GM12878 (cell line): ENCODE measurements at regions not wholly inside any gene's neighbourhood (a gene's known extent, or its start where the extent isn't known, plus 50 kb on each side); places are given as distances from the start of the nearest gene placed in this dataset.

Source experiments
- CHD1 ChIP-seq: IDR thresholded peaks from 2 replicates; pipeline ENCODE4 v1.6.1; 2012; ENCODE audit warnings: low read depth, low read length, improper control_type of control experiment
- JUND ChIP-seq: IDR thresholded peaks from 2 replicates; pipeline ENCODE4 v1.6.1; 2012; ENCODE audit warnings: low read depth, mild to moderate bottlenecking, low read length, improper control_type of control experiment, moderate library complexity
- POLR2AphosphoS5 ChIP-seq: IDR thresholded peaks from 2 replicates; pipeline ENCODE4 v1.6.1; 2011; ENCODE audit warnings: mild to moderate bottlenecking, low read length, inconsistent platforms
- RAD21 ChIP-seq: IDR thresholded peaks from 2 replicates; pipeline ENCODE4 v1.6.1; 2011; ENCODE audit warnings: mild to moderate bottlenecking, low read depth, low read length, moderate library complexity; ENCODE audit not compliant: insufficient read depth
- TAF1 ChIP-seq: IDR thresholded peaks from 2 replicates; pipeline ENCODE4 v1.6.1; 2011; ENCODE audit warnings: mild to moderate bottlenecking, low read depth, low read length, borderline replicate concordance
- TF ChIP-seq, protein P1 (sequence below): fragments of 450-650 bp; formaldehyde crosslinking; IDR thresholded peaks from 2 replicates; pipeline ENCODE4 v1.4.0; 2020; ENCODE audit warnings: mild to moderate bottlenecking, moderate library complexity
- TF ChIP-seq, protein P2 (sequence below), 3 experiments: IDR thresholded peaks in 2 of 3; conservative IDR thresholded peaks in 1 of 3; 2 replicates each; pipeline ENCODE4 v1.5.1; 2011; ENCODE audit warnings: low read depth in 3 of 3, low read length in 3 of 3, mild to moderate bottlenecking in 3 of 3, control low read depth in 2 of 3, moderate library complexity in 2 of 3, inconsistent platforms in 1 of 3, mixed read lengths in 1 of 3; ENCODE audit not compliant: control insufficient read depth in 2 of 3, insufficient read depth in 1 of 3; ENCODE audit errors: extremely low read depth in 1 of 3
- TF ChIP-seq, protein P3 (sequence below): IDR thresholded peaks from 2 replicates; pipeline ENCODE4 v1.6.1; 2012; ENCODE audit warnings: low read depth, low read length, improper control_type of control experiment
- TF ChIP-seq, protein P4 (sequence below): IDR thresholded peaks from 2 replicates; pipeline ENCODE4 v1.6.1; 2012; ENCODE audit warnings: mild to moderate bottlenecking, low read depth, low read length

DNA sequence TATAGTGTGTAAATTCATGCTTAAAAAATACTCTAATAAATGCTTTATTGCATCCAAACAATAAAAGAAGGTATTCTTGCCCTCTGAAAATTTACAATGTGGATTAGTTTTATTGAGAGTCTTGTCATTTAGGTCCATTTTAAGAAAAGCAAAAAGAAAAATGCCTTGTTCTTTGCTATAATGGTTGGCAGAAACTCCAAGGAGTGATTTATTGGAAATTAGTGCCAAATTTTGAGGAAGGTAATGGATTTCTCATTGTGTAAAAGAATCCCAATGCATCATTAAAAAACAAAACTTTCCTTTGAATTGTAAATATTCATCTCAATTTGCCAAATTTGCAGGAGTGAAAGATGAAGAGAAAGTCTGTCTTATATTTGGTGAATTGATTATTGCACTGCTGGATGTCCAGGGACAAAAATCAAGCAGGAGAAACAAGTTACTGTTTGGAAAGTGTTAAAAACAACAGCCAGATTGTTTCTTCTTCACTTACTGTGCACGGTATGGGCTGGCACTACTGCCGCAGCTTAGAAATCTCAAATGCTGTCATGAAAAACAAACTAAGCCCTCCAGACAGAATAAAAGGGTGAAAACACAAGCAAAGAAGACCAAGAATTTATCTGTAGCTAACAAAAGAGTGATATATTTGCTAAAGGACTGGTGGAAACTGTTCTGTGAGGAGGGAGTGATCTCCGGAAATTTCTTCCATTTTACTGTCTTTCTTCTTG lies 511.7 kb downstream of the TMTC2 start:
- TF ChIP-seq, protein P1, sequence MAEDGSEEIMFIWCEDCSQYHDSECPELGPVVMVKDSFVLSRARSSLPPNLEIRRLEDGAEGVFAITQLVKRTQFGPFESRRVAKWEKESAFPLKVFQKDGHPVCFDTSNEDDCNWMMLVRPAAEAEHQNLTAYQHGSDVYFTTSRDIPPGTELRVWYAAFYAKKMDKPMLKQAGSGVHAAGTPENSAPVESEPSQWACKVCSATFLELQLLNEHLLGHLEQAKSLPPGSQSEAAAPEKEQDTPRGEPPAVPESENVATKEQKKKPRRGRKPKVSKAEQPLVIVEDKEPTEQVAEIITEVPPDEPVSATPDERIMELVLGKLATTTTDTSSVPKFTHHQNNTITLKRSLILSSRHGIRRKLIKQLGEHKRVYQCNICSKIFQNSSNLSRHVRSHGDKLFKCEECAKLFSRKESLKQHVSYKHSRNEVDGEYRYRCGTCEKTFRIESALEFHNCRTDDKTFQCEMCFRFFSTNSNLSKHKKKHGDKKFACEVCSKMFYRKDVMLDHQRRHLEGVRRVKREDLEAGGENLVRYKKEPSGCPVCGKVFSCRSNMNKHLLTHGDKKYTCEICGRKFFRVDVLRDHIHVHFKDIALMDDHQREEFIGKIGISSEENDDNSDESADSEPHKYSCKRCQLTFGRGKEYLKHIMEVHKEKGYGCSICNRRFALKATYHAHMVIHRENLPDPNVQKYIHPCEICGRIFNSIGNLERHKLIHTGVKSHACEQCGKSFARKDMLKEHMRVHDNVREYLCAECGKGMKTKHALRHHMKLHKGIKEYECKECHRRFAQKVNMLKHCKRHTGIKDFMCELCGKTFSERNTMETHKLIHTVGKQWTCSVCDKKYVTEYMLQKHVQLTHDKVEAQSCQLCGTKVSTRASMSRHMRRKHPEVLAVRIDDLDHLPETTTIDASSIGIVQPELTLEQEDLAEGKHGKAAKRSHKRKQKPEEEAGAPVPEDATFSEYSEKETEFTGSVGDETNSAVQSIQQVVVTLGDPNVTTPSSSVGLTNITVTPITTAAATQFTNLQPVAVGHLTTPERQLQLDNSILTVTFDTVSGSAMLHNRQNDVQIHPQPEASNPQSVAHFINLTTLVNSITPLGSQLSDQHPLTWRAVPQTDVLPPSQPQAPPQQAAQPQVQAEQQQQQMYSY (CRISPR knock-in tag): no peak
- TF ChIP-seq POLR2AphosphoS5 (no peak), TAF1 (no peak), CHD1 (no peak), JUND (no peak), RAD21 (no peak)
- TF ChIP-seq, protein P2, sequence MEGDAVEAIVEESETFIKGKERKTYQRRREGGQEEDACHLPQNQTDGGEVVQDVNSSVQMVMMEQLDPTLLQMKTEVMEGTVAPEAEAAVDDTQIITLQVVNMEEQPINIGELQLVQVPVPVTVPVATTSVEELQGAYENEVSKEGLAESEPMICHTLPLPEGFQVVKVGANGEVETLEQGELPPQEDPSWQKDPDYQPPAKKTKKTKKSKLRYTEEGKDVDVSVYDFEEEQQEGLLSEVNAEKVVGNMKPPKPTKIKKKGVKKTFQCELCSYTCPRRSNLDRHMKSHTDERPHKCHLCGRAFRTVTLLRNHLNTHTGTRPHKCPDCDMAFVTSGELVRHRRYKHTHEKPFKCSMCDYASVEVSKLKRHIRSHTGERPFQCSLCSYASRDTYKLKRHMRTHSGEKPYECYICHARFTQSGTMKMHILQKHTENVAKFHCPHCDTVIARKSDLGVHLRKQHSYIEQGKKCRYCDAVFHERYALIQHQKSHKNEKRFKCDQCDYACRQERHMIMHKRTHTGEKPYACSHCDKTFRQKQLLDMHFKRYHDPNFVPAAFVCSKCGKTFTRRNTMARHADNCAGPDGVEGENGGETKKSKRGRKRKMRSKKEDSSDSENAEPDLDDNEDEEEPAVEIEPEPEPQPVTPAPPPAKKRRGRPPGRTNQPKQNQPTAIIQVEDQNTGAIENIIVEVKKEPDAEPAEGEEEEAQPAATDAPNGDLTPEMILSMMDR (IDR thresholded peaks at IDR 0.05 in 2 of 3, conservative IDR thresholded peaks at IDR 0.05 in 1 of 3; ENCODE audit: control insufficient read depth in 2 of 3, extremely low read depth in 1 of 3, insufficient read depth in 1 of 3, low read depth in 3 of 3, low read length in 3 of 3): no peak
- TF ChIP-seq, protein P3, sequence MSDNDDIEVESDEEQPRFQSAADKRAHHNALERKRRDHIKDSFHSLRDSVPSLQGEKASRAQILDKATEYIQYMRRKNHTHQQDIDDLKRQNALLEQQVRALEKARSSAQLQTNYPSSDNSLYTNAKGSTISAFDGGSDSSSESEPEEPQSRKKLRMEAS: no peak
- TF ChIP-seq, protein P4, sequence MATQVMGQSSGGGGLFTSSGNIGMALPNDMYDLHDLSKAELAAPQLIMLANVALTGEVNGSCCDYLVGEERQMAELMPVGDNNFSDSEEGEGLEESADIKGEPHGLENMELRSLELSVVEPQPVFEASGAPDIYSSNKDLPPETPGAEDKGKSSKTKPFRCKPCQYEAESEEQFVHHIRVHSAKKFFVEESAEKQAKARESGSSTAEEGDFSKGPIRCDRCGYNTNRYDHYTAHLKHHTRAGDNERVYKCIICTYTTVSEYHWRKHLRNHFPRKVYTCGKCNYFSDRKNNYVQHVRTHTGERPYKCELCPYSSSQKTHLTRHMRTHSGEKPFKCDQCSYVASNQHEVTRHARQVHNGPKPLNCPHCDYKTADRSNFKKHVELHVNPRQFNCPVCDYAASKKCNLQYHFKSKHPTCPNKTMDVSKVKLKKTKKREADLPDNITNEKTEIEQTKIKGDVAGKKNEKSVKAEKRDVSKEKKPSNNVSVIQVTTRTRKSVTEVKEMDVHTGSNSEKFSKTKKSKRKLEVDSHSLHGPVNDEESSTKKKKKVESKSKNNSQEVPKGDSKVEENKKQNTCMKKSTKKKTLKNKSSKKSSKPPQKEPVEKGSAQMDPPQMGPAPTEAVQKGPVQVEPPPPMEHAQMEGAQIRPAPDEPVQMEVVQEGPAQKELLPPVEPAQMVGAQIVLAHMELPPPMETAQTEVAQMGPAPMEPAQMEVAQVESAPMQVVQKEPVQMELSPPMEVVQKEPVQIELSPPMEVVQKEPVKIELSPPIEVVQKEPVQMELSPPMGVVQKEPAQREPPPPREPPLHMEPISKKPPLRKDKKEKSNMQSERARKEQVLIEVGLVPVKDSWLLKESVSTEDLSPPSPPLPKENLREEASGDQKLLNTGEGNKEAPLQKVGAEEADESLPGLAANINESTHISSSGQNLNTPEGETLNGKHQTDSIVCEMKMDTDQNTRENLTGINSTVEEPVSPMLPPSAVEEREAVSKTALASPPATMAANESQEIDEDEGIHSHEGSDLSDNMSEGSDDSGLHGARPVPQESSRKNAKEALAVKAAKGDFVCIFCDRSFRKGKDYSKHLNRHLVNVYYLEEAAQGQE: no peak
